IPS DF 6.9 (cell line): ENCODE measurements at regions not wholly inside any gene's neighbourhood (a gene's known extent, or its start where the extent isn't known, plus 50 kb on each side); places are given as distances from the start of the nearest gene placed in this dataset.

Source experiments
- DNase-seq: peaks from one replicate; pipeline ENCODE4 v3.0.0-alpha.2; 2013; ENCODE audit warnings: low read depth, low spot score
- H3K27ac ChIP-seq: one replicate; pipeline ENCODE4 v1.5.1; 2013; ENCODE audit warnings: low read length, control low read depth
- H3K27me3 ChIP-seq: 2 replicates; pipeline ENCODE4 v1.6.1; 2013; ENCODE audit warnings: mild to moderate bottlenecking, low read length; ENCODE audit not compliant: control insufficient read depth, insufficient read depth
- H3K36me3 ChIP-seq: 2 replicates; pipeline ENCODE4 v1.6.1; 2013; ENCODE audit warnings: low read length; ENCODE audit not compliant: control insufficient read depth, insufficient read depth
- H3K4me1 ChIP-seq: 2 replicates; pipeline ENCODE4 v1.6.1; 2013; ENCODE audit warnings: low read length; ENCODE audit not compliant: control insufficient read depth, insufficient read depth
- H3K4me3 ChIP-seq: 2 replicates; pipeline ENCODE4 v1.5.1; 2013; ENCODE audit warnings: mild to moderate bottlenecking, low read length
- H3K9me3 ChIP-seq: 2 replicates; pipeline ENCODE4 v1.6.1; 2013; ENCODE audit warnings: low read length, inconsistent platforms; ENCODE audit not compliant: control insufficient read depth, insufficient read depth
- WGBS: extraction: QIAGEN DNeasy Blood & Tissue Kit; methylation state at CpG from one replicate; pipeline ENCODE4 v1.1.7; 2013; ENCODE audit warnings: mixed read lengths, missing lambda C conversion rate; ENCODE audit not compliant: insufficient read length, insufficient coverage; 5-methylcytosine and 5-hydroxymethylcytosine counted together

DNA sequence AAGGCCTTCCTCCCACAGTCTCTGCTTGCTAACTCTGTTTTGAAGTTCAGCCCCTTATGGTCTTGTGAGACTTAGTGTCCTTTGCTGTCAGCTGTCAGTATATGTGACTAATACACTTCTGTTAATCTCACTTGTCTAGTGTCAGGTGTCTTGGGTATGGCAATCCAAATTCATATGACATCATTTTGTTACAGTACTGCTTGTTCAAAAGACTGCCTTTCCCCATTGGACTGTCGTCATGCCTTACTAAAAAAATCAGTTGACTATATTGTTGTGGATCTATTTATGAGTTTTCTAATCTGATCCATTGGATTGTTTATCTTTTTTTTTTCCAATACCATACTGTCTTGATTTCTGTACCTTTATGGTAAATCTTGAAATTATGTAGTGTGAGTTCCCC, 611.4 kb upstream of the HS6ST1 start:
- DNase-seq, result no peak
- Histone ChIP-seq H3K27ac (no peak overlapping the region), H3K36me3 (no peaks in the 10 kb centered on the region), H3K4me3 (no peak overlapping the region), H3K9me3 (no peaks in the 10 kb centered on the region), H3K27me3 (no peaks in the 10 kb centered on the region), H3K4me1 (no peaks in the 10 kb centered on the region)
- WGBS, result no CpG with 5 or more reads among the region's 1 CpG

DNA sequence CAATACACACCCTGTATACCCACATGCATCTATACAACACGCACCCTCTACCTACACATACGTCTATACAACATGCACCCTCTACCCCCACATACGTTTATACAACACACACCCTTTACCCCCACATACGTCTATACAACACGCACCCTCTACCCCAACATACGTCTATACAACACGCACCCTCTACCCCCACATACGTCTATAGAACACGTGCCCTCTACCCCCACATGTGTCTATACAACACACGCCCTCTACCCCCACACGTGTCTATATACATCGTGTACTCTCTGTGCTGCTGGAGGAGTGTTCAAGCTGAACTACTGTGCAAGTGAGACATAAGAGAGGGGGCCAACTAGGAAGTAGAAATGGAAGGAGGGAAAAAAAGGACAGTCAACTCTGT, 621.7 kb upstream of the HS6ST1 start:
- no peaks in the 10 kb centered on the region for H3K4me1 ChIP-seq
- no peak for DNase-seq
- no peaks in the 10 kb centered on the region for H3K9me3 ChIP-seq
- no peaks in the 10 kb centered on the region for H3K36me3 ChIP-seq
- over 99% methylated on average over 9 of the region's 12 CpGs for WGBS
- H3K27ac ChIP-seq, result no peak overlapping the region
- H3K4me3 ChIP-seq, result no peak overlapping the region
- no peaks in the 10 kb centered on the region for H3K27me3 ChIP-seq

DNA sequence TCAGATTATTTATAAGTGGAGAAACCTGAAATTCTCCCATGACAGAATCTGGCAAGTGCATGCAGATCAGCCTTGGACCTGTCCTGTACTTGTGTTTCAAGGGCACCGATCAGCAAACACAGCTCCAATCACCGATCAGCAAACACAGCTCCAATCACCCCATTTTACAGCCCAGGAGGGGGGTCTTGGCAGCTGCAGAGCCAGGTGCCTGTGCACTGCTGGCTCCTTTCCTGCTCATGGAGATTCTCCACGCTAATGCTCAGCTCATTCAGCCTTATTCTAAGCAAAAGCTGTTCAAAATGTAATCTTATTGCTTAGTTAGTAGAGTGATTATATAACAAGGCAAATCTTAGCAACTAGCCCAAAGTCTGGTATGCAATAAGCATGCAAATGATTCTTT, 623.1 kb upstream of the HS6ST1 start:
- H3K4me3 ChIP-seq, result no peak overlapping the region
- H3K27ac ChIP-seq, result no peak overlapping the region
- no peaks in the 10 kb centered on the region for H3K36me3 ChIP-seq
- H3K27me3 ChIP-seq, result no peaks in the 10 kb centered on the region
- H3K9me3 ChIP-seq, result no peaks in the 10 kb centered on the region
- no CpG with 5 or more reads among the region's 3 CpGs for WGBS
- no peak for DNase-seq
- H3K4me1 ChIP-seq, result no peaks in the 10 kb centered on the region

DNA sequence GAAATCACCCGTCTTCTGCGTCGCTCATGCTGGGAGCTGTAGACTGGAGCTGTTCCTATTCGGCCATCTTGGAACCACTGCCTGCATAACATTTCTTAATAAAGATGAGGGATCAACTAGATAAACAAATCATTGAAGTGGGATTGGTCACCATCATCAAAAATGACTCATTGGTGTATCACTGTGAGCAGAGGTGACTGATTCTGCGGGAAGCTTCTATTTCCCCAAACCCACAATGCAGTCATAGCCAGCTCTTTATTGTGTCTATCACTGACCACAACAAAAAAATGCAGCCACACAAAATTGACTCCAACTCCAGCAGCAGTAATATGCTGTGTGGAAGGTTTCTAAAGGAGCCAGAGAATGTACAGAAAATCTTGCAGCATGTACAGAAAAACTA, 630.7 kb upstream of the HS6ST1 start:
- no peaks in the 10 kb centered on the region for H3K4me1 ChIP-seq
- no CpG with 5 or more reads among the region's 5 CpGs for WGBS
- no peak for DNase-seq
- no peak overlapping the region for H3K4me3 ChIP-seq
- H3K27me3 ChIP-seq, result no peaks in the 10 kb centered on the region
- H3K9me3 ChIP-seq, result peaks cover 3% of the 10 kb centered on the region
- no peaks in the 10 kb centered on the region for H3K36me3 ChIP-seq
- H3K27ac ChIP-seq, result no peak overlapping the region

DNA sequence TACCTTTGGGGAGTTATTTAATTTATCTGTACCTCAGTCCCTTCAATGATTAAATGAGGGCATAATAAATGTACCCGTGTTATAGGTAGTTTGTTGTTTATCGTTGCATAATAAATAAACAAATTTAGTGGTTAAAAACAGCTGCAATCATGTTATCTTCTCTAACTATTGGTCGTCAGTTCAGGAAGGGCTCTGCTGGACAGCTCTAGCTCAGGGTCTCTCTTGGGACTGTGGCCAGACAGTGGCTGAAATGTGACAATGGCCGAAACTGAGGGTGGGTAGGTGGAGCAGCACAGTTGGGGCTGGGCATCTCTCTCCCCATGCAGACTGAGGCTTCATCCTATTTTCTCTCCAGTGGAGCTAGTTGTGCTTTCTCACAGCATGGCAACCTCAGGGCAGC, 632.1 kb upstream of the HS6ST1 start:
- H3K4me3 ChIP-seq, result no peak overlapping the region
- no peak for DNase-seq
- H3K36me3 ChIP-seq, result no peaks in the 10 kb centered on the region
- no peaks in the 10 kb centered on the region for H3K4me1 ChIP-seq
- no peak overlapping the region for H3K27ac ChIP-seq
- WGBS, result no CpG with 5 or more reads among the region's 4 CpGs
- no peaks in the 10 kb centered on the region for H3K27me3 ChIP-seq
- H3K9me3 ChIP-seq, result peaks cover 3% of the 10 kb centered on the region

DNA sequence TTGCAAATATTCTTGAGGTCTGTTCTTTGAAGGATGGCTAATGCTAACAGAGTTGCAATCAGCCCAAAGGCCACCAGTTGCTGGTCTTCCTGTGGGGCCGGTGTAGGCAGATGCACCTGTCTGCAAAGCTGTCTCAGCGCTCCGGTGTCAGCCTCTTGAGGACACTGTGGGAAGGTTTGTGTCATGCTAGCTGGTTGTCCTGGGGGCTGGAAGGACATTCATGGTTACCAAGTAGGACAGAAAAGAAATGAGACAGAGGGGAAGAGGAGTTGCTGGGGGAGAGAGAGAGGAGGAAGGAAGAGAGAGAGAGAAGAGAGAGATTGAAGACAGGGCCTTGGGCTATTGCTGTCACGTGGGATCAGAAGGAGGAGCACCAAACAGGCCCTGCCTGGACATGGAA, 639.6 kb upstream of the HS6ST1 start:
- Histone ChIP-seq H3K27ac (no peak overlapping the region), H3K9me3 (no peaks in the 10 kb centered on the region), H3K27me3 (no peaks in the 10 kb centered on the region), H3K4me1 (no peaks in the 10 kb centered on the region), H3K4me3 (no peak overlapping the region), H3K36me3 (no peaks in the 10 kb centered on the region)
- DNase-seq, result no peak
- no CpG with 5 or more reads among the region's 4 CpGs for WGBS

DNA sequence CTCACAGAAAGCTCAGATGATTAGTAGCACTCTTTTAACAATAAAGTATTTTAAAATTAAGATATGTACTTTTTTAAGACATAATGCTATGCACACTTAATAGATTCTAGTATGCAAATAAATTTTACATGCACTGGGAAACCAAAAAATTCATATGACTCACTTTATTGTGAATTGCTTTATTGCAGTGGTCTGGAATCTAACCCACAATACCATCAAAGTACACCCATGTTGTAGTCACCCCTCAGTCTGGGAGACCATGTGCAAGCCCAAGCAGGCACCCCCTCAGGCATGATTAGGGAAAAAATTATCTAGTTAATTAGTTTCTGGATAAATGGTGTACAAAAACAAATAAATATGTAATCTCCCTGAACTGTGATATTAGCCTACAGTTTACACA, 649.0 kb upstream of the HS6ST1 start:
- no peak overlapping the region for H3K4me3 ChIP-seq
- no peak overlapping the region for H3K27ac ChIP-seq
- no peaks in the 10 kb centered on the region for H3K27me3 ChIP-seq
- no peak for DNase-seq
- H3K36me3 ChIP-seq, result no peaks in the 10 kb centered on the region
- H3K4me1 ChIP-seq, result no peaks in the 10 kb centered on the region
- H3K9me3 ChIP-seq, result no peaks in the 10 kb centered on the region

DNA sequence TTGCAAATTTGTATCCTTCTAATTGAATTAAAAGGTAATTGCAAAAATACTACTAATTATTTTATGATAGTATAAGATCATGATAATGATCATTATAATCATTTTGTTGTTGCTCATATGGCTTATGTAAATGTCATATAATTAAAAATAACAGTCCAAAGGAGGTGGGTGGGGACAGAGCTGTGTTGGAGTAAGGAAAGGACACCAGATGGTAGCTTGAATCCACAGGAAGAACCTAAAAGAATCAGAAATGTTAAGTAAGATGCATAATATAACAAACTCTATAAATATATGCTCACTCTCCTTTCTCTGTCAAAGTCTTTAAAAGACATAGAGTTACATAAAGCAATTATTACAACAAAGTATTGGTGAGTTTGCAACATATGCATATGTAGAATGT, 650.7 kb upstream of the HS6ST1 start:
- no peak overlapping the region for H3K4me3 ChIP-seq
- no peak for DNase-seq
- no peaks in the 10 kb centered on the region for H3K9me3 ChIP-seq
- H3K27ac ChIP-seq, result no peak overlapping the region
- no peaks in the 10 kb centered on the region for H3K4me1 ChIP-seq
- H3K36me3 ChIP-seq, result no peaks in the 10 kb centered on the region
- no peaks in the 10 kb centered on the region for H3K27me3 ChIP-seq

DNA sequence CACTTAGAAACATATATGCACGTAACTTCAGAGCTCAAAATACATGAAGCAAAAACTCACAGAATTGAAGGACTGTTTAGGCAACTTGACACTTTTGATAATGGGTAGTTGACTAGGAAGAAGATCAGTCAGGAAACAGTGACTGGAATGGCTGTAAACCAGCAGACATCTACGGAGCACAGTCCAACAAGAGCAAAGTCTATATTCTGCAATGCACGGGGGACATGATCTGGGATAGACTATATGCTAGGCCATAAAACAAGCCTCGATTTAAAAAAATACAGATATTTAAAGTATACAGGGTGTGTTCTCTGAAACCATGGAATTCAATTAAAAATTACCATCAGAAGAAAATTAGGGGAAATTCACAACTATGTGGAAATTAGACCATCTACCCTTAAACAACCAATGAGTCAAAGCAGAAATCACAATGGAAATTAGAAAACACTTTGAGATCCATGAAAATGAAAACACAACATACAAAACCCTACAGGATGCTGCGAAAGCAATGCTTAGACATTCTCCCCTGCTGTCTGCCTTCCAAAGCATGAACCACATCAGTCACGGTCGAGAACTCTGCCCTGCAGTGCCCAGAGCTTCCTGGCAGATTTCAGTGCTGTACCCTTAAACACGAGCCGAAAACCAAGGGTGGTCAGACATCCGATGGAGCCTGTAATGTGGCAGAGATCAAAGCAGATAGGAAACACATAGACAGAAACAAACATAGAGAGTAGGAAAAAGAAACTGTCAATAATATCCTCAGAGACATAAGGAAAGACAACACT, 651.9 kb upstream of the HS6ST1 start:
- no CpG with 5 or more reads among the region's 10 CpGs for WGBS
- no peaks in the 10 kb centered on the region for H3K36me3 ChIP-seq
- no peaks in the 10 kb centered on the region for H3K4me1 ChIP-seq
- H3K27me3 ChIP-seq, result no peaks in the 10 kb centered on the region
- no peak overlapping the region for H3K4me3 ChIP-seq
- no peaks in the 10 kb centered on the region for H3K9me3 ChIP-seq
- no peak overlapping the region for H3K27ac ChIP-seq
- no peak for DNase-seq

DNA sequence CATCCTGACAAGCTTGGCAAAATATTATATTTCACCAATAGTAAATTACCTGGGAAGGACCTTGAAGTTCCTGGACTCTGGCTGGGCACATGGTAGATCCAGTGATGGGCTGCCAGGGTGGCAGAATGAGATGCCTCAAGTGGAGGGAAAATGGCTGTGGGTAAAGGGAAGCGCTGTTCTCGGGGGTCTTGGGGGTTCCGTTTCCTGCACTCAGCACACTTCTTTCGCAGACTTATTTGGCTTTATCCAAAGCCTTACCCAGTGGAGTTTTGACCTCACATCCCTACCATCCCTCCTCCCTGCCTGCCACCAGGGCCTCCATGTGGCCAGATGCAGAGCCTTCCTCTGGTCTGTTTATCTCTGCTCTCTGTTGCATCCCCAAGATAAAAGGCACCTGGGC, 654.9 kb upstream of the HS6ST1 start:
- Histone ChIP-seq H3K4me3 (no peak overlapping the region), H3K27me3 (no peaks in the 10 kb centered on the region), H3K4me1 (no peaks in the 10 kb centered on the region), H3K9me3 (no peaks in the 10 kb centered on the region), H3K27ac (no peak overlapping the region), H3K36me3 (no peaks in the 10 kb centered on the region)
- WGBS, result no CpG with 5 or more reads among the region's 4 CpGs
- DNase-seq, result no peak

DNA sequence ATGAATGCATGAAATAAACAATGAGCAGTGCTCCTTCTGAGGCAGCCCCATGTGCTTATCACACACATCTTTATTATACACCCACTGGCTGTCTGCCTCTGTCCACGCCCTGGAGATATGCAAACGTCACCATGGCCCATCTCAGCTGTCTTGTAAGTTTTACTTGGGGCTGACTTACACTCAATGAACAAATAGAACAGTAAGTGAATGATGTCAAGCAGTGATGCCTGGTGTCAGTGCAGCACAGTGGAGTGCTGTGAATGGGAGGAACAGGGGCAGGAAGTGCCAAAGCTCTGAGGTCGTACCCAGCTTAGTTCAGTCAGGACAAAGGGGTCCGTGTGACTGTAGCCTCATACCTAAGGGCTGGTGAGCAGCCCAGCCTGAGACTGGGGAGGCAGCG, 659.5 kb upstream of the HS6ST1 start:
- Histone ChIP-seq H3K9me3 (no peaks in the 10 kb centered on the region), H3K4me1 (no peaks in the 10 kb centered on the region), H3K36me3 (no peaks in the 10 kb centered on the region), H3K4me3 (no peak overlapping the region), H3K27ac (no peak overlapping the region), H3K27me3 (no peaks in the 10 kb centered on the region)
- no peak for DNase-seq
- WGBS, result no CpG with 5 or more reads among the region's 5 CpGs
